ENCODE measurements at regions not wholly inside any gene's neighbourhood (a gene's known extent, or its start where the extent isn't known, plus 50 kb on each side); places are given as distances from the start of the nearest gene placed in this dataset.

- DNase-seq (ENCODE audit: low spot score), result no peak
- in situ Hi-C loops (cut with MboI; ENCODE audit: low sequenced_read_pairs, unreplicated experiment), result no loop called here
- TF ChIP-seq CTCF (IDR thresholded peaks at IDR 0.05; ENCODE audit: borderline replicate concordance, control extremely low read depth, extremely low read depth, insufficient read depth, missing control alignments), result no peak
Observed at GRCh38 chr10:60570896-60571295, 181.2 kb upstream of the ANK3 start.

GRCh38 chr10:60570272-60570865 lies 180.7 kb upstream of the ANK3 start:
- TF ChIP-seq CTCF (IDR thresholded peaks at IDR 0.05; ENCODE audit: borderline replicate concordance, control extremely low read depth, extremely low read depth, insufficient read depth, missing control alignments), result no peak
- DNase-seq (ENCODE audit: low spot score), result no peak
- in situ Hi-C loops (cut with MboI; ENCODE audit: low sequenced_read_pairs, unreplicated experiment), result no loop called here

- no peak for DNase-seq (ENCODE audit: low spot score)
- in situ Hi-C loops (cut with MboI; ENCODE audit: low sequenced_read_pairs, unreplicated experiment), result no loop called here
- TF ChIP-seq CTCF (IDR thresholded peaks at IDR 0.05; ENCODE audit: borderline replicate concordance, control extremely low read depth, extremely low read depth, insufficient read depth, missing control alignments), result no peak
Observed at GRCh38 chr10:60569681-60570080, 180.0 kb upstream of the ANK3 start.

GRCh38 chr10:60566096-60566495 lies 176.4 kb upstream of the ANK3 start:
- no peak for TF ChIP-seq CTCF (IDR thresholded peaks at IDR 0.05; ENCODE audit: borderline replicate concordance, control extremely low read depth, extremely low read depth, insufficient read depth, missing control alignments)
- DNase-seq (ENCODE audit: low spot score), result no peak
- in situ Hi-C loops (cut with MboI; ENCODE audit: low sequenced_read_pairs, unreplicated experiment), result no loop called here

- no peak for TF ChIP-seq CTCF (IDR thresholded peaks at IDR 0.05; ENCODE audit: borderline replicate concordance, control extremely low read depth, extremely low read depth, insufficient read depth, missing control alignments)
- no peak for DNase-seq (ENCODE audit: low spot score)
- in situ Hi-C loops (cut with MboI; ENCODE audit: low sequenced_read_pairs, unreplicated experiment), result no loop called here
Observed at GRCh38 chr10:60565492-60565891, 175.8 kb upstream of the ANK3 start.

GRCh38 chr10:60564475-60564874 lies 174.8 kb upstream of the ANK3 start:
- TF ChIP-seq CTCF (IDR thresholded peaks at IDR 0.05; ENCODE audit: borderline replicate concordance, control extremely low read depth, extremely low read depth, insufficient read depth, missing control alignments), result no peak
- no peak for DNase-seq (ENCODE audit: low spot score)
- in situ Hi-C loops (cut with MboI; ENCODE audit: low sequenced_read_pairs, unreplicated experiment), result no loop called here
